Activated naive CD4-positive, alpha-beta T cell treated with anti-CD3 and anti-CD28 coated beads for 36 hours (primary cell): ENCODE measurements at regions not wholly inside any gene's neighbourhood (a gene's known extent, or its start where the extent isn't known, plus 50 kb on each side); places are given as distances from the start of the nearest gene placed in this dataset.

Source experiments
- CTCF ChIA-PET: fragments of 350-600 bp; sonication (Branson Sonifier 250); formaldehyde crosslinking; loops from one replicate; lab custom pipeline; 2021; ENCODE audit warnings: antibody characterized with exemption; lab: Charles Lee
- DNase-seq: peaks from one replicate; pipeline ENCODE4 v3.0.0-alpha.2; 2020
- H3K27ac Mint-ChIP-seq: one replicate; pipeline ENCODE4 v1.8.0; 2021; ENCODE audit warnings: mild to moderate bottlenecking, mixed read lengths
- H3K27me3 Mint-ChIP-seq: one replicate; pipeline ENCODE4 v1.8.0; 2021; ENCODE audit warnings: low read depth, mixed read lengths
- H3K36me3 Mint-ChIP-seq: one replicate; pipeline ENCODE4 v1.8.0; 2021; ENCODE audit warnings: low read depth, mixed read lengths
- H3K4me1 Mint-ChIP-seq: one replicate; pipeline ENCODE4 v1.8.0; 2021; ENCODE audit warnings: low read depth, mixed read lengths
- H3K4me3 Mint-ChIP-seq: one replicate; pipeline ENCODE4 v1.8.0; 2021; ENCODE audit warnings: mild to moderate bottlenecking, moderate library complexity, mixed read lengths
- H3K9me3 Mint-ChIP-seq: one replicate; pipeline ENCODE4 v1.8.0; 2021; ENCODE audit warnings: mixed read lengths
- intact Hi-C: fragments of 100-400 bp; cut with micrococcal nuclease; formaldehyde crosslinking; loops from one replicate; pipeline ENCODE4 v1.15.1; 2023

DNA sequence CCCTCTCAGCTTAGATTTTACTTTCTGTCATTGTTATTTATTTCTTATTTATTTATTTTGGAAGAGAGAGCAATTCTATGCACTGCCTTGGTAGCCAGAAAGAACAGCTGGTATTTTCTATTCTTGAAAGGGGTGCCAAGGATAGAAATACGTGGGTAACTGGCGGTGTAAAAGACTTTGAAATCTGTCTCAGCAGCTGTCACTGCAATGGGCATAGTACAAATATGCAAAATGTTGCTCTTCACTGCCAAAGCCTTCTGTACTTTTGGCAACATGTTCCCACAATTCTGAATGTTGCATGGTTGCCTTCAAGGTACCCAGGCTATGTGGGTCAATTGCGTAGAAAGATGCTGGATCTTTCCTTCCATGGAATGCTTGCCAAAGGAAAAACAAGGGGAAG is 230.2 kb upstream of the EDIL3 start:
- Mint-ChIP-seq H3K4me1 (no peaks in the 10 kb centered on the region), H3K36me3 (no peaks in the 10 kb centered on the region), H3K27ac (no peak overlapping the region), H3K27me3 (no peaks in the 10 kb centered on the region), H3K9me3 (no peaks in the 10 kb centered on the region), H3K4me3 (no peak overlapping the region)
- CTCF ChIA-PET: no interaction called here
- no peak for DNase-seq
- intact Hi-C loops: no loop called here

- Mint-ChIP-seq H3K4me1 (no peaks in the 10 kb centered on the region), H3K36me3 (no peaks in the 10 kb centered on the region), H3K9me3 (no peaks in the 10 kb centered on the region), H3K27ac (no peak overlapping the region), H3K4me3 (no peak overlapping the region), H3K27me3 (no peaks in the 10 kb centered on the region)
- intact Hi-C loops: no loop called here
- CTCF ChIA-PET: no interaction called here
- DNase-seq: no peak
Measured at GRCh38 chr5:84606784-84607183, 222.1 kb upstream of the EDIL3 start.

DNA sequence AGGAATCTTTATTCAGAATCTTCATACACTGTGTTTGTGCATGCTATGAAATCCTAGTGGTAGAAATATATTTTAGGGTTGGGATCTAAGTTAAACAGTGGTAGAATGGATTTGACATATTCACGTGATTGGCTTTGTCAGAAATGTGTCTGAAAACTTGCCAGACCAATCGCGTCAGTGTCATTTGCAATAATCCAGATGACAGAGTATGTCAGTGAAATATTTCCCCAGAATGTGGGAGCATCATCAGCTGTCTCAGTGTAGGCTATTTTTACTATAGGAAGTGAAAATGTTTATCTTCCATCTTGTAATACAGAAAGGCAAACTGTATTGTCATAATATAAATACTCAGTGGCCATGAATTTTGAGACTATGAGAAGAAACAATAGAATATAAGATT is 220.6 kb upstream of the EDIL3 start:
- H3K4me1 Mint-ChIP-seq: no peaks in the 10 kb centered on the region
- no peaks in the 10 kb centered on the region for H3K9me3 Mint-ChIP-seq
- intact Hi-C loops: no loop called here
- H3K4me3 Mint-ChIP-seq: no peak overlapping the region
- H3K36me3 Mint-ChIP-seq: no peaks in the 10 kb centered on the region
- DNase-seq: no peak
- CTCF ChIA-PET: no interaction called here
- no peaks in the 10 kb centered on the region for H3K27me3 Mint-ChIP-seq
- H3K27ac Mint-ChIP-seq: no peak overlapping the region

DNA sequence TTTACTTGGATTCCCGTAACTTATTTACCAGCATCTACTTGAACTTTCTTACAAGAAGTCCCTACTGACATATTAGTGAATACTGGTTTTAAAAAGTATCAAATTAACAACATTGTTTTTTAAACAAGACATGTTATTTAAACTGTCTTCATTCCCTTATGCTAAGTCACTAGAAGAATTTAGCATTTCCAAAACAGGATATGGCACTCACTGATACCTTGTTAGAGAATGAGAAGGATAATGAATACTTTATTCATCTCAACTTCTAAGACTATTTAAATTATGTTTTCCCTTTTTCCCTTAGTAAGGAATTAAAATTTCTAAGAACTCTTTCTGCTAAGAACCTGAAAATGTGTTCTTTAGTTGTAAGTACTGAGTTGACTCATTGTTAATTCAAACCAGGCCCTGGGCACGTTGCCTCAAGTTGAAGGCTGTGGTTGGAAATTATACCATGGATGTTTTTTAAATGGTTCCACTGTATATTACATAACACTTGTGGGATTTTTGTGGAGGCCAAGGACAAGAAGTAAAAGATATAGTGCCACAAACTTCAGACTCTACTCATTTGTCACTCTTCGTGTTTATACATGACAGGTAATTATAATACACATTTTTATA is 219.0 kb upstream of the EDIL3 start:
- Mint-ChIP-seq H3K9me3 (no peaks in the 10 kb centered on the region), H3K27me3 (no peaks in the 10 kb centered on the region), H3K4me1 (no peaks in the 10 kb centered on the region), H3K36me3 (no peaks in the 10 kb centered on the region), H3K27ac (no peak overlapping the region), H3K4me3 (no peak overlapping the region)
- DNase-seq: no peak
- CTCF ChIA-PET: no interaction called here
- intact Hi-C loops: no loop called here

- H3K4me1 Mint-ChIP-seq: no peaks in the 10 kb centered on the region
- H3K27me3 Mint-ChIP-seq: no peaks in the 10 kb centered on the region
- intact Hi-C loops: no loop called here
- CTCF ChIA-PET: no interaction called here
- no peaks in the 10 kb centered on the region for H3K9me3 Mint-ChIP-seq
- no peak overlapping the region for H3K4me3 Mint-ChIP-seq
- no peak for DNase-seq
- no peak overlapping the region for H3K27ac Mint-ChIP-seq
- no peaks in the 10 kb centered on the region for H3K36me3 Mint-ChIP-seq
Measured at GRCh38 chr5:84602371-84602771, 217.7 kb upstream of the EDIL3 start.

DNA sequence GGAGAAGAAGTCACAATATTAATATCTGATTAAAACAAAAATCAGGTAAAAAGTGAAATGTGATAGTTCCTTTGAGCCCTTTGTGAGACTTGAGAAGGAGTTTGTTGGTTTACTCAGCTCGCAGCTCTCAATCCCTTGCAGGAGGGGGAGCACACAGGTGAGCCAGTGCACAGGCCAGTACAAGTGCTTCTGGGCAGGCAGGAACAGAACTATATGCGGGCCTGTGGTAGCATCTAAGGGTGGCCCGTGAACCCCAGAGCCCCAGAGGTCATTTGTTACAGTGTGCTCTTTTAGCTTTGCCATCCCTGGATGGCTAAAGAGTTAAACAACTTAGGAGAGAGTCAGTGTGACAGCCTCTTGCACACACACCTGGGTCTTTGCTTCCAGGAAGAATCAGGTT is 215.3 kb upstream of the EDIL3 start:
- CTCF ChIA-PET: no interaction called here
- DNase-seq: no peak
- no peak overlapping the region for H3K27ac Mint-ChIP-seq
- no peaks in the 10 kb centered on the region for H3K36me3 Mint-ChIP-seq
- intact Hi-C loops: no loop called here
- H3K9me3 Mint-ChIP-seq: no peaks in the 10 kb centered on the region
- no peaks in the 10 kb centered on the region for H3K4me1 Mint-ChIP-seq
- no peak overlapping the region for H3K4me3 Mint-ChIP-seq
- no peaks in the 10 kb centered on the region for H3K27me3 Mint-ChIP-seq

GRCh38 chr5:84597904-84598303 is 213.2 kb upstream of the EDIL3 start:
- intact Hi-C loops: no loop called here
- H3K4me3 Mint-ChIP-seq: no peak overlapping the region
- no peaks in the 10 kb centered on the region for H3K9me3 Mint-ChIP-seq
- no peaks in the 10 kb centered on the region for H3K36me3 Mint-ChIP-seq
- H3K4me1 Mint-ChIP-seq: no peaks in the 10 kb centered on the region
- no peak overlapping the region for H3K27ac Mint-ChIP-seq
- H3K27me3 Mint-ChIP-seq: no peaks in the 10 kb centered on the region
- CTCF ChIA-PET: no interaction called here
- no peak for DNase-seq

DNA sequence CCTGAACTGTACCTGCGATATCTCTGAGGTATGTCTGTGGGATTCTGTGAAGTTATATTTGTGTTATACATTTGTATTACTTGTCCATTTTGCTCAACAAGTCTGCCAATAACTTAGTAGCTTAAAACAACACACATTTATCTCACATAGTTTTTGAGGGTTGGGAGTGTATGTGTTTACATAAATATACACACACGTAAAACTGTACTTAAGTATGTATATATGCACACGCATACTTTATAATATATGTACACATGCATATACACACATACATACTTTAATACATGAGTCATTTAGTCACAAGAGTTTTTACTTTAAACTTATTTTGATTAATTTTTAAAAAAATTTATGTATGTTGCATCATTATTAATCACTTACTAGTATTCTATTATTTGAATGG is 205.9 kb upstream of the EDIL3 start:
- Mint-ChIP-seq H3K27ac (no peak overlapping the region), H3K36me3 (no peaks in the 10 kb centered on the region), H3K4me3 (no peak overlapping the region), H3K27me3 (no peaks in the 10 kb centered on the region), H3K4me1 (no peaks in the 10 kb centered on the region), H3K9me3 (no peaks in the 10 kb centered on the region)
- DNase-seq: no peak
- CTCF ChIA-PET: no interaction called here
- intact Hi-C loops: no loop called here

- Mint-ChIP-seq H3K36me3 (no peaks in the 10 kb centered on the region), H3K9me3 (peaks cover under 1% of the 10 kb centered on the region)
- CTCF ChIA-PET: no interaction called here
Measured at GRCh38 chr5:84589926-84590325, 205.2 kb upstream of the EDIL3 start.

DNA sequence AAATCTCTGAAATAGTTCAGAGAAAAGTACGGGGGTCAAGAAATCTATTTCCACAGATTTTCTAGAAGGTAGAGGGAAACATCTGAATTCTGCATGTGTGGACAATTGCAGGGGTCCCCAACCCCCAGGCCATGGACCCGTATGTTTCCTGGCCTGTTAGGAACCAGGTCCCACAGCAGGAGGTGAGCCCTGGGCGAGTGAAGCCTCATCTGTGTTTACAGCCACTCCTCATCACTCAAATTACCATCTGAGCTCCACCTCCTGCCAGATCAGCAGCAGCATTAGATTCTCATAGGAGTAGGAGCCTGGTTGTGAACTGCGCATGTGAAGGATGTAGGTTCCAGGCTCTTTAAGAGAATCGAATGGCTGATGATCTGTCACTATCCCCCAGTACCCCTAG is 200.5 kb upstream of the EDIL3 start:
- H3K27me3 Mint-ChIP-seq: no peaks in the 10 kb centered on the region
- CTCF ChIA-PET: no interaction called here
- no peaks in the 10 kb centered on the region for H3K4me1 Mint-ChIP-seq
- intact Hi-C loops: no loop called here
- H3K36me3 Mint-ChIP-seq: no peaks in the 10 kb centered on the region
- no peak overlapping the region for H3K27ac Mint-ChIP-seq
- H3K9me3 Mint-ChIP-seq: peaks cover 3% of the 10 kb centered on the region
- H3K4me3 Mint-ChIP-seq: no peak overlapping the region
- DNase-seq: no peak

More at GRCh38 chr5:84589926-84590325, 205.2 kb upstream of the EDIL3 start:
- H3K4me3 Mint-ChIP-seq: no peak overlapping the region
- DNase-seq: no peak
- intact Hi-C loops: no loop called here
- no peaks in the 10 kb centered on the region for H3K27me3 Mint-ChIP-seq
- no peak overlapping the region for H3K27ac Mint-ChIP-seq
- H3K4me1 Mint-ChIP-seq: no peaks in the 10 kb centered on the region

- H3K4me3 Mint-ChIP-seq: no peak overlapping the region
- CTCF ChIA-PET: no interaction called here
- H3K4me1 Mint-ChIP-seq: no peaks in the 10 kb centered on the region
- peaks cover 1% of the 10 kb centered on the region for H3K9me3 Mint-ChIP-seq
- H3K36me3 Mint-ChIP-seq: no peaks in the 10 kb centered on the region
- H3K27ac Mint-ChIP-seq: no peak overlapping the region
- intact Hi-C loops: no loop called here
- H3K27me3 Mint-ChIP-seq: no peaks in the 10 kb centered on the region
- no peak for DNase-seq
Measured at GRCh38 chr5:84578226-84578625, 193.5 kb upstream of the EDIL3 start.

DNA sequence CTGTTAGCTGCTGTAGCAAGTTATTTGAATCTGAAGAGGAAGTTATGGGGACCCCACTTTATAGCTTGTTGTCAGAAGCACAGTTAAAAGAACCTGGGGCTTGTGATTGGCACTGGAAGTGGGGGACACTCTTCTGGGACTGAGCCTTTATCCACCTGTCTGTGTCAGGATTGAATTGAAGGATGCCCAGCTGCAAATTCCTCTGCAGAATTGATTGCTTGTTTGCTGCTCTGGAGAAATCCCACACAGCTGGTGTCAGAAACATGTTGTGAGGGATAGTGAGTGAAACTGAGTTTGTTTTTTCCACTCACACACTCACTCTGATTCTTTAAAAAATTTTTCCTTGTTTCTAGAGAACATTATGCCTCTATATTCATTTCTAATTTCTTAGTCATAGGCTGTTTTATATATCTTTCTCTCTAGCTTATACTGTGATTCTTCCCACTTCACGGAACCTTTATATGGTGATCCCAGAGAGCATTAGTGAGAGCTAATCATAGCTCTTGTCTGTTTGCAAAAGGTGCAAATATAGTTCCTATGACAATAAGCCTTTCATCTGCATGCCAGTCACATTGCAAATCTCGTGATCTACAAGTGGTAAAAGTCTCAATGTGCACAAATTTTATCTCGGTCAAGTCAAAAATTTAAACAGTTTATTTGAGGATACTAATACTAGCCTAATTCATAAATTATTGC is 188.5 kb upstream of the EDIL3 start:
- Mint-ChIP-seq H3K9me3 (peaks cover 2% of the 10 kb centered on the region), H3K27me3 (no peaks in the 10 kb centered on the region), H3K4me3 (no peak overlapping the region), H3K36me3 (no peaks in the 10 kb centered on the region), H3K4me1 (no peaks in the 10 kb centered on the region), H3K27ac (no peak overlapping the region)
- no peak for DNase-seq
- CTCF ChIA-PET: no interaction called here
- intact Hi-C loops: no loop called here

- H3K27ac Mint-ChIP-seq: no peak overlapping the region
- no peak overlapping the region for H3K4me3 Mint-ChIP-seq
- no peaks in the 10 kb centered on the region for H3K4me1 Mint-ChIP-seq
- no peaks in the 10 kb centered on the region for H3K27me3 Mint-ChIP-seq
- peaks cover 2% of the 10 kb centered on the region for H3K9me3 Mint-ChIP-seq
- DNase-seq: no peak
- intact Hi-C loops: no loop called here
- H3K36me3 Mint-ChIP-seq: no peaks in the 10 kb centered on the region
- CTCF ChIA-PET: no interaction called here
Measured at GRCh38 chr5:84569307-84569706, 184.6 kb upstream of the EDIL3 start.
